ENCODE measurements at regions not wholly inside any gene's neighbourhood (a gene's known extent, or its start where the extent isn't known, plus 50 kb on each side); places are given as distances from the start of the nearest gene placed in this dataset.

DNA sequence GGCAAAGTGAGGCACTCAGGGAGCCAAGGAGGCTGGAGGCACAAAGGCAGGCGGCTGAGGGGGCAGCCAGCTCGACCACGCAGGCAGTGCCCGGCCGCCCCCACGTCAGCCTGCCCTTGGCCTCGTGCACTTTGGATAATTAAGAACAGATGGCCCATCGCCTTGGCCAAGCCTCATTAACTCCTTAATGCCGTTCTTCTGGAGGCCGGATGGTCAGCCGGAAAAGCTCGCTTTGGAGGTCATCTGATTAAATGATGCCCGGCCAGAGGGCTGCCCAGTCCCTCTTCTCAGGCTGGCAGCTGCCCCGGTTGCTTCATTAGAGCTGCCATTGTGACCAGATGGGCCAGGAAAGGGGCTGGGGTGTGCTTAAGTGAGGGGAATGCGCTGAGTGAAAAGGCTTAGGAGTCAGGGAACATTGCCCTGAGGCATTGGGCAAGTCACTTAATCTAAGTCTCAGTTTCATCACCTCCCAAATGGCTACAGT is 364.0 kb downstream of the NPIPA8 start:
- Histone ChIP-seq H3K4me1 (ENCODE audit: control insufficient read depth, insufficient read depth, low read length) (no peaks in the 10 kb centered on the region), H3K9me3 (ENCODE audit: control insufficient read depth, insufficient read depth, low read depth, low read length) (no peaks in the 10 kb centered on the region), H3K36me3 (ENCODE audit: control insufficient read depth in 2 of 2, insufficient read depth in 1 of 2, low read length in 2 of 2) (no peaks in the 10 kb centered on the region), H3K4me3 (ENCODE audit: low read depth, low read length) (no peak overlapping the region), H3K27ac (ENCODE audit: extremely low read depth, low read depth, low read length) (no peak overlapping the region)
- TF ChIP-seq ZNF155 (tag by site-specific recombination; IDR thresholded peaks at IDR 0.05) (no peak), ZNF19 (tag by site-specific recombination; IDR thresholded peaks at IDR 0.05; ENCODE audit: low read depth) (no peak), OVOL3 (tag by site-specific recombination; IDR thresholded peaks at IDR 0.05) (no peak), ZNF623 (tag by site-specific recombination; IDR thresholded peaks at IDR 0.05) (no peak), ZNF266 (tag by site-specific recombination; IDR thresholded peaks at IDR 0.05; ENCODE audit: low read depth) (no peak), RBAK (tag by site-specific recombination; IDR thresholded peaks at IDR 0.05) (no peak), ZNF133 (tag by site-specific recombination; IDR thresholded peaks at IDR 0.05) (no peak), ZNF248 (tag by site-specific recombination; IDR thresholded peaks at IDR 0.05) (no peak)
- POLR2A ChIA-PET: no interaction called here
- CTCF ChIA-PET: no interaction called here

DNA sequence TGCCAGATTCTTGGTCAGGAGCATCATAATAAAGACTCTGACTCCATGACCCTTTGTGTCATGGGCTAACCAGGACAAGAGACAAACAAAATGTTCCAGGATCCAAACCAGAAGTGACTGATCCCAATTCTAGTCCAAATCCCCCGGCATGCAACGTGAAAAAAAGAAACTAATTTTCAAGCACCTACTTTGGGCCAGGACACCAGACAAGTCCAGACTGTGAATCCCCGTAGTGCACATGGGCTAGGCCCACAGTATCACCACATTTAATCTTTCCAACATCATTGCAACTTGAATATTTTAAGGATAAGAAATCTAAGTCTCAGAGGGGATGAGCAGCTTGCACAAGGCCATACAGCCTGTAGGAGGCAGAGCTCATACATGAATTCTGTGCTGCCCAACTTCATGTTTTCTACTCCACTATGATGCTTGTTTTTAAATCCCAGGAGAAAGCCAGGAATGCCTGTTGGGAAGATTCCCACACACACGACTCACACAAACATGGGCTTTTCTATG is 365.7 kb downstream of the NPIPA8 start:
- TF ChIP-seq ZNF10 (tag by site-specific recombination; IDR thresholded peaks at IDR 0.05): no peak

GRCh38 chr16:17970157-17970765 is 366.3 kb downstream of the NPIPA8 start:
- TF ChIP-seq HIC1 (tag by site-specific recombination; IDR thresholded peaks at IDR 0.05) (no peak), YY2 (tag by site-specific recombination; IDR thresholded peaks at IDR 0.05) (no peak), ZNF791 (tag by site-specific recombination; IDR thresholded peaks at IDR 0.05) (no peak), ZNF558 (tag by site-specific recombination; IDR thresholded peaks at IDR 0.05) (no peak), ZNF292 (tag by site-specific recombination; IDR thresholded peaks at IDR 0.05; ENCODE audit: borderline replicate concordance, low read depth) (no peak)
- TF ChIP-seq, protein P1, sequence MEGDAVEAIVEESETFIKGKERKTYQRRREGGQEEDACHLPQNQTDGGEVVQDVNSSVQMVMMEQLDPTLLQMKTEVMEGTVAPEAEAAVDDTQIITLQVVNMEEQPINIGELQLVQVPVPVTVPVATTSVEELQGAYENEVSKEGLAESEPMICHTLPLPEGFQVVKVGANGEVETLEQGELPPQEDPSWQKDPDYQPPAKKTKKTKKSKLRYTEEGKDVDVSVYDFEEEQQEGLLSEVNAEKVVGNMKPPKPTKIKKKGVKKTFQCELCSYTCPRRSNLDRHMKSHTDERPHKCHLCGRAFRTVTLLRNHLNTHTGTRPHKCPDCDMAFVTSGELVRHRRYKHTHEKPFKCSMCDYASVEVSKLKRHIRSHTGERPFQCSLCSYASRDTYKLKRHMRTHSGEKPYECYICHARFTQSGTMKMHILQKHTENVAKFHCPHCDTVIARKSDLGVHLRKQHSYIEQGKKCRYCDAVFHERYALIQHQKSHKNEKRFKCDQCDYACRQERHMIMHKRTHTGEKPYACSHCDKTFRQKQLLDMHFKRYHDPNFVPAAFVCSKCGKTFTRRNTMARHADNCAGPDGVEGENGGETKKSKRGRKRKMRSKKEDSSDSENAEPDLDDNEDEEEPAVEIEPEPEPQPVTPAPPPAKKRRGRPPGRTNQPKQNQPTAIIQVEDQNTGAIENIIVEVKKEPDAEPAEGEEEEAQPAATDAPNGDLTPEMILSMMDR (tag by site-specific recombination; IDR thresholded peaks at IDR 0.05): no peak
- TF ChIP-seq, protein P2, sequence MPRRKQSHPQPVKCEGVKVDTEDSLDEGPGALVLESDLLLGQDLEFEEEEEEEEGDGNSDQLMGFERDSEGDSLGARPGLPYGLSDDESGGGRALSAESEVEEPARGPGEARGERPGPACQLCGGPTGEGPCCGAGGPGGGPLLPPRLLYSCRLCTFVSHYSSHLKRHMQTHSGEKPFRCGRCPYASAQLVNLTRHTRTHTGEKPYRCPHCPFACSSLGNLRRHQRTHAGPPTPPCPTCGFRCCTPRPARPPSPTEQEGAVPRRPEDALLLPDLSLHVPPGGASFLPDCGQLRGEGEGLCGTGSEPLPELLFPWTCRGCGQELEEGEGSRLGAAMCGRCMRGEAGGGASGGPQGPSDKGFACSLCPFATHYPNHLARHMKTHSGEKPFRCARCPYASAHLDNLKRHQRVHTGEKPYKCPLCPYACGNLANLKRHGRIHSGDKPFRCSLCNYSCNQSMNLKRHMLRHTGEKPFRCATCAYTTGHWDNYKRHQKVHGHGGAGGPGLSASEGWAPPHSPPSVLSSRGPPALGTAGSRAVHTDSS (tag by site-specific recombination; IDR thresholded peaks at IDR 0.05): no peak
- POLR2A ChIA-PET: no interaction called here
- CTCF ChIA-PET: interaction anchor here (0.6 kb wide), 1 partner anchor 1066 kb away, joined by 3 read pairs; no protein-coding TSS in a partner anchor

More for the DNA sequence above, 365.7 kb downstream of the NPIPA8 start:
- no peaks in the 10 kb centered on the region for H3K36me3 ChIP-seq (ENCODE audit: control insufficient read depth in 2 of 2, insufficient read depth in 1 of 2, low read length in 2 of 2)
- H3K9me3 ChIP-seq (ENCODE audit: control insufficient read depth, insufficient read depth, low read depth, low read length): no peaks in the 10 kb centered on the region
- H3K27ac ChIP-seq (ENCODE audit: extremely low read depth, low read depth, low read length): no peak overlapping the region
- POLR2A ChIA-PET: no interaction called here
- CTCF ChIA-PET: interaction anchor here (0.6 kb wide), 1 partner anchor 1066 kb away, joined by 3 read pairs; no protein-coding TSS in a partner anchor
- H3K4me1 ChIP-seq (ENCODE audit: control insufficient read depth, insufficient read depth, low read length): no peaks in the 10 kb centered on the region
- H3K4me3 ChIP-seq (ENCODE audit: low read depth, low read length): no peak overlapping the region

More at GRCh38 chr16:17970157-17970765, 366.3 kb downstream of the NPIPA8 start:
- no peak overlapping the region for H3K4me3 ChIP-seq (ENCODE audit: low read depth, low read length)
- no peaks in the 10 kb centered on the region for H3K9me3 ChIP-seq (ENCODE audit: control insufficient read depth, insufficient read depth, low read depth, low read length)
- H3K36me3 ChIP-seq (ENCODE audit: control insufficient read depth in 2 of 2, insufficient read depth in 1 of 2, low read length in 2 of 2): no peaks in the 10 kb centered on the region
- no peaks in the 10 kb centered on the region for H3K4me1 ChIP-seq (ENCODE audit: control insufficient read depth, insufficient read depth, low read length)
- no peak overlapping the region for H3K27ac ChIP-seq (ENCODE audit: extremely low read depth, low read depth, low read length)
